ENCODE measurements at regions not wholly inside any gene's neighbourhood (a gene's known extent, or its start where the extent isn't known, plus 50 kb on each side); places are given as distances from the start of the nearest gene placed in this dataset.

DNA sequence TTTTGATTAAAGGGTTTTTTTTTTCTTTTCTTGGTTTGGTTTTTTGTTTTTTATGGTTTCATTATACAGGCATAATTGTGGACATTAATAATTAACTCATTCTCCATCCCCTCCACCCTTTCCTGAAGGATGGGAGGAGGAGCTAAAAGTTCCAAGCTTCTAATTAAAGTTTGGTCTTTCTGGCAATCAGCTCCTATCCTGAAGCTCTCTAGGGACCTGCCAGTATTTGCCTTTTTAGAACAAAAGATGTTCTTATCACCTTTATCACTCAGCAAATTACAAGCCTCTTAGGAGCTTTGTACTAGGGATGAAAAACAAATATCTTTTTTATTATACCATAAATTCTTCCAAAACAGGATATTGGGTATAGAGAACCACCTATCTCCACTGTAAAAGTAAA, 589.8 kb downstream of the PDHA2 start:
- Histone ChIP-seq H2AFZ (ENCODE audit: low read depth, low read length, poor library complexity, severe bottlenecking) (no peak overlapping the region), H3K4me3 (replicated peaks in 1 of 2; ENCODE audit: low read depth in 1 of 2, low read length in 2 of 2) (no peak overlapping the region), H3K79me2 (ENCODE audit: insufficient read depth, low read length) (no peaks in the 10 kb centered on the region), H3K4me2 (ENCODE audit: low read length) (no peak overlapping the region), H3K4me1 (ENCODE audit: control insufficient read depth in 1 of 2, insufficient read depth in 2 of 2, low read length in 2 of 2) (no peaks in the 10 kb centered on the region), H3K36me3 (ENCODE audit: control insufficient read depth in 1 of 2, insufficient read depth in 2 of 2, low read length in 2 of 2) (no peaks in the 10 kb centered on the region), H3K27me3 (ENCODE audit: insufficient read depth, low read length) (no peaks in the 10 kb centered on the region), H4K20me1 (ENCODE audit: insufficient read depth) (no peaks in the 10 kb centered on the region), H3K27ac (ENCODE audit: low read depth, low read length) (no peak overlapping the region), H3K9ac (ENCODE audit: low read length) (no peak overlapping the region), H3K9me2 (ENCODE audit: insufficient read depth) (no peaks in the 10 kb centered on the region), H3K9me3 (ENCODE audit: control insufficient read depth in 1 of 2, insufficient read depth in 1 of 2, low read depth in 1 of 2, low read length in 2 of 2) (no peaks in the 10 kb centered on the region)
- TF ChIP-seq ELF1 (IDR thresholded peaks at IDR 0.05; ENCODE audit: borderline replicate concordance, low read depth) (no peak), POLR2A (IDR thresholded peaks at IDR 0.05; ENCODE audit: borderline replicate concordance, extremely low read depth, insufficient read depth, insufficient read length) (no peak)
- DNase-seq (ENCODE audit: low read depth, low spot score), result no peak
- ATAC-seq, result no peak
- ChIA-PET CTCF (no interaction called here), POLR2A (no interaction called here), RAD21 (ENCODE audit: low non-redundant PET in 1 of 2, low total read pairs in 2 of 2, uncharacterized antibody in 2 of 2, unreplicated experiment in 2 of 2) (no interaction called here)
- intact Hi-C loops (cut with micrococcal nuclease), result no loop called here
- no TSS peak for BruUV-seq (replicated peaks)

DNA sequence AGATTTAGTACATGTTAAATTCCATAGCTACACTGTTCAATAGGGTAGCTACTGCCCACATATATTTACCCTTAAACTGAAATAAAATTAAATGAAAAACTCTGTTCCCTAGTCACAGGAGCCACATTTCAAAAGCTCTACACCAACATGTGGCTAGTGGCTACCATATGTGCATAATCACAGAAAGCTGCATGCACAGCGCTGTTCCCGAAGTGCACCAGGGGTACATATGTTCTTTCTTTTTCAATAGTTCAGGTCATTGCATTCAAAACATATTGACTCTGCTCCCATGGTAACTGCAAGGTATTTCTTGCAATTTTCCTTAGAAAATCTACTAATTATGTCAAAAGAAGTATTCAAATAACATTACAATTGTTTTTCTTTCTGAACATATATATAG, 591.2 kb downstream of the PDHA2 start:
- no peak overlapping the region for H2AFZ ChIP-seq (ENCODE audit: low read depth, low read length, poor library complexity, severe bottlenecking)
- ATAC-seq (no peak), DNase-seq (ENCODE audit: low read depth, low spot score) (no peak)
- H3K79me2 ChIP-seq (ENCODE audit: insufficient read depth, low read length), result no peaks in the 10 kb centered on the region
- no peak overlapping the region for H3K4me3 ChIP-seq (replicated peaks in 1 of 2; ENCODE audit: low read depth in 1 of 2, low read length in 2 of 2)
- no peaks in the 10 kb centered on the region for H4K20me1 ChIP-seq (ENCODE audit: insufficient read depth)
- H3K4me2 ChIP-seq (ENCODE audit: low read length), result no peak overlapping the region
- POLR2A ChIA-PET, result no interaction called here
- no peaks in the 10 kb centered on the region for H3K4me1 ChIP-seq (ENCODE audit: control insufficient read depth in 1 of 2, insufficient read depth in 2 of 2, low read length in 2 of 2)
- no peaks in the 10 kb centered on the region for H3K9me2 ChIP-seq (ENCODE audit: insufficient read depth)
- RAD21 ChIA-PET (ENCODE audit: low non-redundant PET in 1 of 2, low total read pairs in 2 of 2, uncharacterized antibody in 2 of 2, unreplicated experiment in 2 of 2), result no interaction called here
- CTCF ChIA-PET, result no interaction called here
- H3K27ac ChIP-seq (ENCODE audit: low read depth, low read length), result no peak overlapping the region
- no peaks in the 10 kb centered on the region for H3K27me3 ChIP-seq (ENCODE audit: insufficient read depth, low read length)
- no peaks in the 10 kb centered on the region for H3K36me3 ChIP-seq (ENCODE audit: control insufficient read depth in 1 of 2, insufficient read depth in 2 of 2, low read length in 2 of 2)
- no peak overlapping the region for H3K9ac ChIP-seq (ENCODE audit: low read length)
- BruUV-seq (replicated peaks), result no TSS peak
- TF ChIP-seq CEBPB (IDR thresholded peaks at IDR 0.05; ENCODE audit: low read depth) (no peak), ZNF274 (IDR thresholded peaks at IDR 0.05; ENCODE audit: low read depth, low read length) (no peak), ELF1 (IDR thresholded peaks at IDR 0.05; ENCODE audit: borderline replicate concordance, low read depth) (no peak)
- no peaks in the 10 kb centered on the region for H3K9me3 ChIP-seq (ENCODE audit: control insufficient read depth in 1 of 2, insufficient read depth in 1 of 2, low read depth in 1 of 2, low read length in 2 of 2)
- intact Hi-C loops (cut with micrococcal nuclease), result no loop called here
